ENCODE measurements at regions not wholly inside any gene's neighbourhood (a gene's known extent, or its start where the extent isn't known, plus 50 kb on each side); places are given as distances from the start of the nearest gene placed in this dataset.

GRCh38 chr1:68551459-68551858 is 54.6 kb upstream of the DEPDC1 start:
- DNase-seq: no peak

- no peak for DNase-seq
These were observed 61.6 kb upstream of the DEPDC1 start for GRCh38 chr1:68558321-68559026.

GRCh38 chr1:68565923-68566322 is 69.0 kb upstream of the DEPDC1 start:
- DNase-seq: no peak

GRCh38 chr1:68570871-68571270 is 74.0 kb upstream of the DEPDC1 start:
- no peak for DNase-seq

- DNase-seq: no peak
These were observed 74.8 kb upstream of the DEPDC1 start for GRCh38 chr1:68571454-68572235.

GRCh38 chr1:68585351-68585750 is 88.5 kb upstream of the DEPDC1 start:
- DNase-seq: no peak

GRCh38 chr1:68586766-68587165 is 89.9 kb upstream of the DEPDC1 start:
- DNase-seq: no peak

GRCh38 chr1:68588304-68588703 is 91.4 kb upstream of the DEPDC1 start:
- DNase-seq: no peak

GRCh38 chr1:68590473-68590872 is 93.6 kb upstream of the DEPDC1 start:
- DNase-seq: no peak

GRCh38 chr1:68594851-68595250 is 98.0 kb upstream of the DEPDC1 start:
- no peak for DNase-seq

GRCh38 chr1:68600049-68600661 is 103.3 kb upstream of the DEPDC1 start:
- DNase-seq: no peak

GRCh38 chr1:68608289-68608688 is 111.4 kb upstream of the DEPDC1 start:
- DNase-seq: no peak

GRCh38 chr1:68615312-68615711 is 118.4 kb upstream of the DEPDC1 start:
- no peak for DNase-seq

GRCh38 chr1:68617942-68618341 is 121.1 kb upstream of the DEPDC1 start:
- no peak for DNase-seq

GRCh38 chr1:68620571-68620970 is 123.7 kb upstream of the DEPDC1 start:
- no peak for DNase-seq

GRCh38 chr1:68623700-68624099 is 126.8 kb upstream of the DEPDC1 start:
- no peak for DNase-seq

- DNase-seq: no peak
These were observed 127.4 kb upstream of the DEPDC1 start for GRCh38 chr1:68624233-68624632.

- DNase-seq: no peak
These were observed 128.7 kb upstream of the DEPDC1 start for GRCh38 chr1:68625624-68626023.

- DNase-seq: no peak
These were observed 136.4 kb upstream of the DEPDC1 start for GRCh38 chr1:68633141-68633919.

GRCh38 chr1:68644504-68644903 is 147.6 kb upstream of the DEPDC1 start:
- no peak for DNase-seq

- no peak for DNase-seq
These were observed 154.2 kb upstream of the DEPDC1 start for GRCh38 chr1:68651115-68651514.

- no peak for DNase-seq
These were observed 157.0 kb upstream of the DEPDC1 start for GRCh38 chr1:68653882-68654281.

GRCh38 chr1:68673771-68674170 is 176.9 kb upstream of the DEPDC1 start:
- DNase-seq: no peak
